NB4 (cell line): ENCODE measurements at regions not wholly inside any gene's neighbourhood (a gene's known extent, or its start where the extent isn't known, plus 50 kb on each side); places are given as distances from the start of the nearest gene placed in this dataset.

Experiments
- DNase-seq: peaks from one replicate; pipeline ENCODE4 v3.0.0; 2010; ENCODE audit warnings: low read depth
- H3K4me3 ChIP-seq: one replicate; pipeline ENCODE4 v1.5.1; 2011; ENCODE audit warnings: mild to moderate bottlenecking, low read depth, low read length, moderate library complexity
- MYC ChIP-seq: IDR thresholded peaks from 2 replicates; pipeline ENCODE4 v1.6.1; 2011; ENCODE audit warnings: low read depth, low read length
- POLR2A ChIP-seq: IDR thresholded peaks from 2 replicates; pipeline ENCODE4 v1.6.1; 2011; ENCODE audit warnings: mild to moderate bottlenecking; ENCODE audit not compliant: insufficient read length; ENCODE audit errors: extremely low read depth
- TF ChIP-seq, protein P1 (sequence below): IDR thresholded peaks from 2 replicates; pipeline ENCODE4 v1.6.1; 2011; ENCODE audit warnings: low read depth, low read length
- TF ChIP-seq, protein P2 (sequence below): IDR thresholded peaks from one replicate; pipeline ENCODE4 v1.5.1; 2012; ENCODE audit warnings: low read depth, low read length

DNA sequence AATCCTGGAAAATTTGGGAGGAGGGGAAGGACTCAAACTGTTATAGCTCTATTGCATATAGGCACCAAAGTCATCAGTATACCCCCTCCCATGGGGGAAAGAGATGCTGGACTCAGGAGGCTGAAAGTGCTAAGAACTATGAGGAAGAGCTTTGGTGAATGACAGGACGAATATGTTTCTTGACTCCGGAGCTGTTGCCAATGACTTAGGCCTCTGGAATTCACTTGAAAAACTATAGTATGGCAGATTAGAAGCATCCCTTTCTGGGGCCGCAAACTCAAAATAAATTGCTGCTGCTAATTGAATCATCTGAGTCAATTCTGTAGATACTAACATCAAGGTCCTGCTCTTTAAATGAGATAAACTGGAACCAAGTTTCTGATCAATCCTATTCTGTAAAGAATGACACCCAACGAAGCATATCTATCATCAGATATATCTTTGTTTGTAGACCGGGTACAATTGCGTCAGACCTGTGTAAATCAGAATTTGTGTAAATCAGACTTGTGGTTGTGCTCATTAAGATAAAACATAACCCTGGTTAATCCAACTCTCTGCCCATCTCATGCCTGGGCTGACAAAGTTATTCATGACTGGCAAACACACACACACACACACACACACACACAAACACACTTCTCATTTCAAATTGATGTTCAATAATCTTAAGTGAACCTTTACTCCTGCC is 1793.8 kb upstream of the PCDH20 start:
- DNase-seq, result no peak
- TF ChIP-seq POLR2A, result no peak
- TF ChIP-seq, protein P1, sequence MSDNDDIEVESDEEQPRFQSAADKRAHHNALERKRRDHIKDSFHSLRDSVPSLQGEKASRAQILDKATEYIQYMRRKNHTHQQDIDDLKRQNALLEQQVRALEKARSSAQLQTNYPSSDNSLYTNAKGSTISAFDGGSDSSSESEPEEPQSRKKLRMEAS, result no peak
- TF ChIP-seq, protein P2, sequence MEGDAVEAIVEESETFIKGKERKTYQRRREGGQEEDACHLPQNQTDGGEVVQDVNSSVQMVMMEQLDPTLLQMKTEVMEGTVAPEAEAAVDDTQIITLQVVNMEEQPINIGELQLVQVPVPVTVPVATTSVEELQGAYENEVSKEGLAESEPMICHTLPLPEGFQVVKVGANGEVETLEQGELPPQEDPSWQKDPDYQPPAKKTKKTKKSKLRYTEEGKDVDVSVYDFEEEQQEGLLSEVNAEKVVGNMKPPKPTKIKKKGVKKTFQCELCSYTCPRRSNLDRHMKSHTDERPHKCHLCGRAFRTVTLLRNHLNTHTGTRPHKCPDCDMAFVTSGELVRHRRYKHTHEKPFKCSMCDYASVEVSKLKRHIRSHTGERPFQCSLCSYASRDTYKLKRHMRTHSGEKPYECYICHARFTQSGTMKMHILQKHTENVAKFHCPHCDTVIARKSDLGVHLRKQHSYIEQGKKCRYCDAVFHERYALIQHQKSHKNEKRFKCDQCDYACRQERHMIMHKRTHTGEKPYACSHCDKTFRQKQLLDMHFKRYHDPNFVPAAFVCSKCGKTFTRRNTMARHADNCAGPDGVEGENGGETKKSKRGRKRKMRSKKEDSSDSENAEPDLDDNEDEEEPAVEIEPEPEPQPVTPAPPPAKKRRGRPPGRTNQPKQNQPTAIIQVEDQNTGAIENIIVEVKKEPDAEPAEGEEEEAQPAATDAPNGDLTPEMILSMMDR, result no peak
- TF ChIP-seq MYC, result no peak
- no peak overlapping the region for H3K4me3 ChIP-seq

DNA sequence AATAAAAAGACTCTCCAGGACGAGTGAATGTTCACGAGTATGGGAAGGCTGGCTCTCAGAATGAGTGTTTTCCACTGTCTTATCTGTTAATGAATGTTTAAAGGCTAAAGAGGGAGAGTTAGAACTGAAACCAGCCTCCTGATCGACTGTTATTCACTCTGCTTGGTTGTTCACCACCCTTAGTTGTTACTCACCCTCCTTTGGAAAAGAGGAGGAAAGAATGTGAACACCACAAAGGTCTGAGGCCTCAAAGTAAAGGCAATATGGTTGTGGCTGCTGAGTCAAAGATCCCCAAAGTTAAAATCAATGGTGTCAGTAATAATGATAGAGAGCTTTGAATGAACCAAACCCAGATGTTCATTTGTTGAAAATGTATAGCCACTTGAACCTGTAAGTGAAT is 1793.2 kb upstream of the PCDH20 start:
- no peak for DNase-seq
- H3K4me3 ChIP-seq, result no peak overlapping the region
- TF ChIP-seq, protein P2, result no peak
- TF ChIP-seq, protein P1, result no peak
- TF ChIP-seq POLR2A, result no peak
- TF ChIP-seq MYC, result no peak

DNA sequence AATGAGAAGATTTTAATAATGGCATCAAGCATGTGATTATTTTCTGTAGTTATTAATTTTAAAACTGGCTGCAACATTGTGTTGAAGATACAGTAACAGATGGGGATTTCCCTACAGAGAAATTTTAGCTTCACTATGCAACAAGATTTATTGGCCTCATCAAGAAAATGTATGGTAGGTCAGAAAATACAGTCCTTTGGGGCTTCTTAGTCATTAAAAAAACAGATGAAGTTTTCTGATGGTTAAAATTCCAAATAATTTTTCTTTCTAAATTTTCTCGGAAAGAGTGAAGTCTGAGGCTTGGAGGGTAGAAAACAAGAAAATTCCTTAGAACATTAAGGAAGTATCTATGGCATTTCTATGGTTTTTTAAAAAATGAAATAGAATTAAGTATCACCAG is 1790.8 kb upstream of the PCDH20 start:
- TF ChIP-seq, protein P2, result no peak
- no peak for TF ChIP-seq POLR2A
- TF ChIP-seq MYC, result no peak
- TF ChIP-seq, protein P1, result no peak
- H3K4me3 ChIP-seq, result no peak overlapping the region
- no peak for DNase-seq

DNA sequence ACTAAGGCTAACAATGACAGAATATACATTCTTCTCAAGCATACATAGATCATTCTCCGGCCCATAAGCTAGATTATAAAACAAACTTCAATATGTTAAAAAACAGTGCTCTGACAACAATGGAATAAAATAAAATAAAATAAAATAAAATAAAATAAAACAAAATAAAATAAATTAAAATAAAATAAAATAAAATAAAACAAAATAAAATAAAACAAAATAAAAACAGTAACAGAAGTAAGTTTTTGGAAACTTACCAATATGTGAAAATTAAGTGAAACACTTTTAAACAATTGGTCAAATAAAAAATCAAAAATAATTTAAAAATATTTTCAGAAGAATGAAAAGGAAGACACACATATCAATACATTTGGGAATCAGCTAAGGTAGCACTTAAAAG is 1785.8 kb upstream of the PCDH20 start:
- no peak for DNase-seq
- TF ChIP-seq POLR2A (no peak), MYC (no peak)
- TF ChIP-seq, protein P1, result no peak
- TF ChIP-seq, protein P2, result no peak
- no peak overlapping the region for H3K4me3 ChIP-seq

DNA sequence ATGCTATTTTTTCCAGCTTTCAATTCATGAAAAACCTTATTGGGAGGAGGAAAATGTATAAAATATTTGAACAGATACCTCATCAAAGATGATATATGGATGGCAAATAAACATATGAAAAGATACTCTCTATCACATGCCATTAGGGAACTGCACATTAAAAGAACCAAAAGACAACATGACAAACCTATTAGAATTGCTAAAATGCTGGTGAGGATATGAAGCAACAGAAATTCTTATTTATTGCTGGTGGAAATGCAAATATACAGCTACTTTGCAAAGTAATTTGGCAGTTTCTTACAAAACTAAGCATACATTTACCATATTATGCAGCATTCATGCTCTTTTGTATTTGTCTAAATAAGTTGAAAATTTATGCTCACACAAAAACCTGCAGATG is 1783.9 kb upstream of the PCDH20 start:
- no peak overlapping the region for H3K4me3 ChIP-seq
- DNase-seq, result no peak
- TF ChIP-seq POLR2A, result no peak
- TF ChIP-seq, protein P2, result no peak
- no peak for TF ChIP-seq MYC
- TF ChIP-seq, protein P1, result no peak
